ENCODE measurements at regions not wholly inside any gene's neighbourhood (a gene's known extent, or its start where the extent isn't known, plus 50 kb on each side); places are given as distances from the start of the nearest gene placed in this dataset.

- DNase-seq: no peak
Observed at GRCh38 chr12:67427336-67427735, 158.2 kb downstream of the CAND1 start.

DNA sequence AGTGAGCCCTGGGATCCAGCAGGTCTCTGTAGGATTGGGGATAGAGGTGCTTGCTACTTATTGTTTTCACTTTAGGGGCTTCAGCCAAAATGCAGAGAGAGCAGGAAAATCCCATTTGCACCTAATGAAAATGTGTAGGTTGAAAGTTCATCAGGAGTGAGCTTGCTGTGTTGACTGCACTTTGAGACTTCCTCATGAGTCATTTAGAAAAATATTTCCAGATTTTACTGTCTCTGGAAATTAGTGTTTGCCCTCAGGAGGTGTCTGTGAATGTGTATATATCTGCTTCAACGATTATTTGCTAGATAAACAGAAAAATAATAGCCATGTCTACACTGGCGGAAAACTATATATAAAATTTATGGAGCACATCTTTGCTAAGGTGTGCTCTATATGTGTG, 159.3 kb downstream of the CAND1 start:
- no peak for DNase-seq

GRCh38 chr12:67430708-67431335, 161.7 kb downstream of the CAND1 start:
- DNase-seq: no peak

DNA sequence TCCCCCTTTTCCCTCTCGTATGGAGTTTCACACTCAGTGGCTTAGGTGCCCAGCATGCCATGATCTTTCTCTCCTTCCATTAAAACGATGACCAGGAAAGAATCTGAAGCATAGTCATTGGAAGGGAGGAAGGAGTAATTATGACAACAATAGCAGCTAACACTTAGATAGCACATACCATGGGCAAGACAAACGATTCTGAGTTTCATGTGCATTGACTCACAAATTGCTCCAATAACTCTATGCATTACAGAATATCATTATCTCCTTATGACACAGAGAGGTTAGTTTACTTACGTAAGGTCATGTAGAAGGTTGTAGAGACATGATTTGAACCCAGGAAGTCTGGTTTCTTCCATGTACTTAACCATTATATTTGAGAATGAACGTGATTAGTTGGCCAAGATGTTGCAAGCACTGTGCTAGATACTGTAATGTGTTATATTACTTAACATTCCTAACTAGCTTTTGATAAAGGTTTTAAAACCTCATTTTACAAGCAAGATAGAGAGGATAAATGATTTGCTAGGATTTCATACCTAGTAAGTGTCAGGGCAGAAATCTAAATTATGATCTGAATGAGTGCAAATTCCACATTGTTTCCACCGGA, 162.4 kb downstream of the CAND1 start:
- DNase-seq: no peak

DNA sequence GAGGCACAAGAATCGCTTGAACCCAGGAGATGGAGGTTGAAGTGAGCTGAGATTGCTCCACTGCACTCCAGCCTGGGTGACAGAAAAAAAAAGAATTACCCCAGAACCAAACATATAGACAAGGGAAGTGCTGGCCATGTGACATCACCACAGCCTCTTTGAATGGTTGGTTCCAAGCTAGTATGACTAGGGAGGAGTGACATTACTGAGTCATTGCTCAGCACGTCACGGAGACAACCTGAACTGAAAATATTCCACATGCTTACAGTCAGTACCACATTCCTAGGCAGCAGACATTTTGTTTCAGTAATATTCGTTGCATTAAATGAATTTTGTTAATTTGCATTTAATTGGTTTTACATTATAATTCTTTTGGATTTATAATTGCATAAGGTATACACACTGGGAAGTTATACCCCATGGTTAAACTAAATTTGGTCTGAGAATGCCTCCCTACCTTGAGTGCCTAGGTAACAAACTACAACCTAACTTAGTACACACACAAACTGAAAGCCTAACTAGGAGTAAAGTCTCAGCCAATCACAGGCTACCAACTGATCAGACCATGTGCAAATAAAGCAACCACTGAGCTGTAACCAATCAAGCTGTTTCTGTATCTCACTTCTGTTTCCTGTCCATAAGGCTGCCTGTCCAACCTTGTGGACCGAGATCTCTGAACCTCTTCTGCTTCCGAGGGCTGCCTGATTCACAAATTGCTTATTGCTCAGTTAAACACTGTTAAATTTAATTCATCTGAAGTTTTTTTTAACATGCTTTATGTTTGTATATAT, 164.4 kb downstream of the CAND1 start:
- DNase-seq: no peak

GRCh38 chr12:67434671-67435370, 165.7 kb downstream of the CAND1 start:
- no peak for DNase-seq

DNA sequence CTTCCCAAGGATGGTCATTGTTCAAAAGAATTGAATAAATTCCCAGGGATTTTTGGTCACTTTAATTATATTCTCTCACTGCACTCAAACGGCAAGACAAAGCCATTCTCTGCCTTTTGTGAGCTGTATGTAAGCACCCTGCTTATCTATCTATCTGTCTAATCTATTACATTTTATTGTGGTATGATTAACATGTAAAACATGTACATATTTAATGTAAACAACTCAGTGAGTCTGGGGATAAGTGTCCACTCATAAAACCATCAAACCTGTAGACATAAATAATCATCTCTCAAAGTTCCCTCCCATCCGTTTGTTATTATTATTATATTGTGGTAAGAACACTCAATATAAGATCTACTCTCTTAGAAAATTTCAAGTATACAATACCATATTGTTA, 167.1 kb downstream of the CAND1 start:
- DNase-seq: no peak

DNA sequence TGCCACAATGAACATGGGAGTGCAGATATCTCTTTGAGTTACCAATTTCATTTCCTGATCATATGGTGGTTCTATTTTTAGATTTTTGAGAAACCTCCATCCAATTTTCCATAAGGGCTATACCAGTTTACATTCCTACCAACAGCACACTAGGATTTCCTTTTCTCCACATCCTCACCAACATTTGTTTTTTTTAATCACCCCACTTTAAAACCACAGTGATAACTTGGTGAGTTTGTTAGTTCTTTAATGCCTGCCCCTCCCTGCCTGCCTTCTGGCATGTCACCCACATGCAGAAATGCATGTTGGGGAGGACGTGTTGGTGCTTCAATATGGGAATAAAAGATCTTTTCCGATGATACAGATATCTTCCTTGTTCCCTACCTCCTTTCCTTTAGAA, 167.9 kb downstream of the CAND1 start:
- no peak for DNase-seq

DNA sequence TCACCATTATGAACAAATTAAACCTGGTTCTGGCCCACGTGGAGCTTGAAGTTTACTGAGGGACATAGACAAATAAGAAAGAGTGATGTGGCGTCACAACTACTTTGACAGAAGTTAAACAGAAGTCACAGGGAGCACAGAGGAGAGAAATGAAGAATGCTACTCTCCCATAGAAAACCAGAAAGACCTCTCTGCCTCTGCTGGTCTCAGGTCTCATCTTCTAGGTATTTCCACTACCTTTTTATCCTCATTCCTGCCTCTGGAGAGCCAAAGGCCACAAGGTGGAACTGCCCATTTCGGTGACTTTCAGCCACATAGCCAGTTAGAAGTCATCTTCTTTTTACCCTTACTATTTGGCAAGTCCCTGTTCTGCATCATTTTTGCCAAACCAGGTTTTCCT, 170.5 kb downstream of the CAND1 start:
- no peak for DNase-seq

DNA sequence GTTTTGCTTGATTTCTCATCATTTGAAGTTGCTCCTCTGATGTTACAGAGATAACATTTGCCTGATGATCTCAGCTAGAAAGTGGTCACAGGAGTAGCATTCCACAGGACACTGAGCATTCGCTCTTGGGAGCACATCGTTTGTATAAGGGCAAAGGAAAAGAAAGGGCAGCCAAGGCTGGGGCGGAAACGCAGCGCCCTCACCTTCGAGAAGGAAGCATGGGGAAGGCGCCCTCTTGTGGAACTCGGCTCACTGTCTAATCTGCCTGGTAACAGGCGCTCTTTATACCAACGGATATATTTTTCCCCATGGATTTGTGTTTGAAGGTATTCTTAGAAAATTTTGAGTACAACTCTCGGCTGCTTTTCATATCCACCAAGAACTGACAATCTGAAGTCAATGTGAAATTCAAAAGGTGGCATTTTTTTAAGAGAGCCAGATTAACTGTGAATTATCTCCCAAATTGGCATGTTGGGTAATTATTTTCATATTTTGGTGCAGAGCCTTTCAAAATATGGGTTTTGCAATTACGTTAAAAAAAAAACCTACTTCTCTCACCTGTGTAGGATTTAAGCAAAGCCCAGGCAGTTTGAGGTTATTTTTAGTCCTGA, 172.7 kb downstream of the CAND1 start:
- peak in 1 of 2 experiments; percentile 1 for DNase-seq

- DNase-seq: no peak
Observed at GRCh38 chr12:67442347-67442841, 173.2 kb downstream of the CAND1 start.

DNA sequence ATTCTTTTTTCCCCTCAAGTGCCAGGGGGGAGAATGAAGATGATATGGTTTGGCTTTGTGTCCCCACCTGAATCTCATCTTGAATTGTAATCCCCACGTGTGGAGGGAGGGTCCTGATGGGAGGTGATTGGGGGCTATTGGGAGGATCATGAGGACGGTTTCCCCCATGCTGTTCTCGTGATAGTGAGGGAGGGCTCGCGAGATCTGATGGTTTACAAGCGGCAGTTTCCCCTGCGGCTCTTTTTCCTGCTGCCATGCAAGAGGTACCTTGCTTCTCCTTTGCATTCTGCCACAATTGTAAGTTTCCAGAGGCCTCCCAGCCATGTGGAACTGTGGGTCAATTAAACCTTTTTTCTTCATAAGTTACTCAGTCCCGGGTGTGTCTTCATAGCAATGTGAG, 173.7 kb downstream of the CAND1 start:
- DNase-seq: no peak

DNA sequence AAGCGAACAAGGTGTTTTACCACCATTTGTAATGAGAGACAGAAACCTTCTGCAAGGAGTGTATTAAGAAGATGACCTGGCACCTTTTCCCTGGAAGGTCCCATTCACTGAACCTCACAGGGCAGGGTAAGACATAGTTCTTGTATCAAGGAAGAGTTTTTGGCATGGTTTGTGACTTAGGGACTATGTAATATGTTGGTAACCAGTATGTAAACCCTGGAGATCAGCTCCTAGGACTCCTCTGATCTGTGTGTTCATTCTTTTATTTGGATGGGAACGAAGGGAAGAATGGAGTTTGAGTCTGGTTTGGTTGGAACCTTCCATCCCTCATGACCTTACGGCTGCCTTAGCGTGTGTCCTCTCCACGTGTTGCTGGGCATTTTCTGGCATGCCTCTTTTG, 175.4 kb downstream of the CAND1 start:
- DNase-seq: no peak

DNA sequence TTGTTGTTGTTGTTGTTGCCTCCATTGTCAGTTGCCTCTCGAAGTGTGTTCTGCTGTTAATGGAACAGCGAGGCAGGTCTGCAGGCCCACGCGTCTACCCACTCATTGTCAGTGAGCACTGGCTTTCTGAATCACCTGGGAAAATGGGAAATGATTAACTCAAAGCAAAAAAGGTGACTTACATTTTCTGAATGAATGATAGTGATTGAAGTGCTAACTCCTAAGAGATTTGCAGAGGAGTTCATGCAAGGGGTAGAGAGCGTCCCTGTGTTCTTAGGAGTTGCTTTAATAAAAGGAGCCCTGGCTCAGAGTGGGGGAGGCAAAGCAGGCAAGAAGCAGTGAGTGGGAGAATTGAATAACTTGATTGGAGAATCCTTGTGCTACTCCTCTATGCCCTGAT, 177.6 kb downstream of the CAND1 start:
- no peak for DNase-seq

DNA sequence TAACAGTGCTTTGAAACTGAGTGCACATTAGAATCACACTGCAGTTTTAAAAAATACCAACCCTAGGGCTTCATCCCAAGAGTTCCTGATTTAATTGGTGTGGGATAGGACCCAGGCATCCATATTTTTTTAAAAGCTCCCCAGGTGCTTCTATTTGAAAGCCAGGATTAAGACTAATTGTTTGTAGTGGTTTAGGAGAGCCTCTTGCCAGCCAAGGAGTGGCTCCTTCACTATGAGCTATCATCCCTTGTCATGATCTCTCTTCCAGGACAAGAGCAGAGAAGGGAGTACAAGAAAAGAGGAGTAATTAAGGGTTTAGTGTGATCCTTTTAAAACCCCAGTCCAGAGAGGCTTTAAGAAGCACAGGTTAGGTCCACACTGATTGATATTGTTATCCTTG, 178.0 kb downstream of the CAND1 start:
- DNase-seq: no peak

- DNase-seq: no peak
Observed at GRCh38 chr12:67449591-67450052, 180.5 kb downstream of the CAND1 start.

GRCh38 chr12:67450441-67450840, 181.3 kb downstream of the CAND1 start:
- no peak for DNase-seq

GRCh38 chr12:67451206-67451605, 182.0 kb downstream of the CAND1 start:
- no peak for DNase-seq

GRCh38 chr12:67452119-67452805, 183.1 kb downstream of the CAND1 start:
- DNase-seq: no peak

- no peak for DNase-seq
Observed at GRCh38 chr12:67453191-67453590, 184.0 kb downstream of the CAND1 start.

GRCh38 chr12:67455236-67455635, 186.1 kb downstream of the CAND1 start:
- DNase-seq: no peak

- DNase-seq: no peak
Observed at GRCh38 chr12:67456431-67456901, 187.3 kb downstream of the CAND1 start.

All from AML-193 (cell line).